HL-60 (cell line): ENCODE measurements at regions not wholly inside any gene's neighbourhood (a gene's known extent, or its start where the extent isn't known, plus 50 kb on each side); places are given as distances from the start of the nearest gene placed in this dataset.

Experiments used
- DNase-seq, 2 experiments: peaks; one replicate each; pipeline ENCODE4 v3.0.0-alpha.2; 2010 to 2020; ENCODE audit warnings: low read depth in 1 of 2, low spot score in 1 of 2
- H3K27ac ChIP-seq: fragments of 250-450 bp; sonication (Bioruptor Pico); replicated peaks from 2 replicates; pipeline ENCODE4 v1.5.1; 2020; ENCODE audit warnings: mild to moderate bottlenecking, moderate library complexity
- H3K27me3 ChIP-seq: fragments of 250-450 bp; sonication (Bioruptor Pico); 2 replicates; pipeline ENCODE4 v1.5.1; 2021; ENCODE audit warnings: mild to moderate bottlenecking, moderate library complexity; ENCODE audit not compliant: insufficient read depth, poor library complexity, severe bottlenecking
- H3K4me3 ChIP-seq: replicated peaks from 2 replicates; pipeline ENCODE4 v1.5.1; 2011; ENCODE audit warnings: mild to moderate bottlenecking, control low read depth, low read length; ENCODE audit not compliant: insufficient read depth
- GABPA ChIP-seq: IDR thresholded peaks from 2 replicates; pipeline ENCODE4 v1.6.1; 2012; ENCODE audit warnings: low read depth
- POLR2AphosphoS5 ChIP-seq: IDR thresholded peaks from 2 replicates; pipeline ENCODE4 v1.6.1; 2012; ENCODE audit warnings: low read depth
- SPI1 ChIP-seq: IDR thresholded peaks from 2 replicates; pipeline ENCODE4 v1.6.1; 2012; ENCODE audit warnings: low read depth, mild to moderate bottlenecking, borderline replicate concordance
- TF ChIP-seq, protein P1 (sequence below): IDR thresholded peaks from one replicate; pipeline ENCODE4 v1.5.1; 2011; ENCODE audit warnings: low read length, control low read depth, inconsistent platforms; ENCODE audit not compliant: insufficient read depth
- TF ChIP-seq, protein P2 (sequence below): IDR thresholded peaks from 2 replicates; pipeline ENCODE4 v1.6.1; 2012; ENCODE audit warnings: low read depth; ENCODE audit not compliant: insufficient replicate concordance

DNA sequence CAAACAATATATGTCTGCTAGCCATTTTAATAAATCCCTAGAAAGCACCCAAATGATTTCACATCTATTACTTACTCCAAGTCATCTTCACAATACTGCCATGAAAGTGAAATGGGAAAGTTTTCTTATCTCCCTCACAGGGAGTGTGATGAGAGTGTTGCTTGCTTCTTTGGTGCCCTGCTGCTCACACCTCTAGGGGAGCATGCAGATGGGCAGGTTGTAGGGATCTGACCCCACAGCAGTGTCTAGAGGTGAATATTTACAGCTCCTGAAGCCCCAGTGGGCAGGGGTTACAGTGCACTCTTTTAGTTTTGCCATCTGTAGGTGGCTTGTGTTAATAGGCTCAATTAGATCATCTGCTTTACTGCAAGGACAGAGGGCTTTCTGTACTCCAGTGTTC lies 173.2 kb downstream of the GABRG2 start:
- DNase-seq, result no peak
- no peak overlapping the region for H3K4me3 ChIP-seq
- TF ChIP-seq, protein P1, sequence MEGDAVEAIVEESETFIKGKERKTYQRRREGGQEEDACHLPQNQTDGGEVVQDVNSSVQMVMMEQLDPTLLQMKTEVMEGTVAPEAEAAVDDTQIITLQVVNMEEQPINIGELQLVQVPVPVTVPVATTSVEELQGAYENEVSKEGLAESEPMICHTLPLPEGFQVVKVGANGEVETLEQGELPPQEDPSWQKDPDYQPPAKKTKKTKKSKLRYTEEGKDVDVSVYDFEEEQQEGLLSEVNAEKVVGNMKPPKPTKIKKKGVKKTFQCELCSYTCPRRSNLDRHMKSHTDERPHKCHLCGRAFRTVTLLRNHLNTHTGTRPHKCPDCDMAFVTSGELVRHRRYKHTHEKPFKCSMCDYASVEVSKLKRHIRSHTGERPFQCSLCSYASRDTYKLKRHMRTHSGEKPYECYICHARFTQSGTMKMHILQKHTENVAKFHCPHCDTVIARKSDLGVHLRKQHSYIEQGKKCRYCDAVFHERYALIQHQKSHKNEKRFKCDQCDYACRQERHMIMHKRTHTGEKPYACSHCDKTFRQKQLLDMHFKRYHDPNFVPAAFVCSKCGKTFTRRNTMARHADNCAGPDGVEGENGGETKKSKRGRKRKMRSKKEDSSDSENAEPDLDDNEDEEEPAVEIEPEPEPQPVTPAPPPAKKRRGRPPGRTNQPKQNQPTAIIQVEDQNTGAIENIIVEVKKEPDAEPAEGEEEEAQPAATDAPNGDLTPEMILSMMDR, result no peak
- TF ChIP-seq GABPA (no peak), SPI1 (no peak), POLR2AphosphoS5 (no peak)
- TF ChIP-seq, protein P2, sequence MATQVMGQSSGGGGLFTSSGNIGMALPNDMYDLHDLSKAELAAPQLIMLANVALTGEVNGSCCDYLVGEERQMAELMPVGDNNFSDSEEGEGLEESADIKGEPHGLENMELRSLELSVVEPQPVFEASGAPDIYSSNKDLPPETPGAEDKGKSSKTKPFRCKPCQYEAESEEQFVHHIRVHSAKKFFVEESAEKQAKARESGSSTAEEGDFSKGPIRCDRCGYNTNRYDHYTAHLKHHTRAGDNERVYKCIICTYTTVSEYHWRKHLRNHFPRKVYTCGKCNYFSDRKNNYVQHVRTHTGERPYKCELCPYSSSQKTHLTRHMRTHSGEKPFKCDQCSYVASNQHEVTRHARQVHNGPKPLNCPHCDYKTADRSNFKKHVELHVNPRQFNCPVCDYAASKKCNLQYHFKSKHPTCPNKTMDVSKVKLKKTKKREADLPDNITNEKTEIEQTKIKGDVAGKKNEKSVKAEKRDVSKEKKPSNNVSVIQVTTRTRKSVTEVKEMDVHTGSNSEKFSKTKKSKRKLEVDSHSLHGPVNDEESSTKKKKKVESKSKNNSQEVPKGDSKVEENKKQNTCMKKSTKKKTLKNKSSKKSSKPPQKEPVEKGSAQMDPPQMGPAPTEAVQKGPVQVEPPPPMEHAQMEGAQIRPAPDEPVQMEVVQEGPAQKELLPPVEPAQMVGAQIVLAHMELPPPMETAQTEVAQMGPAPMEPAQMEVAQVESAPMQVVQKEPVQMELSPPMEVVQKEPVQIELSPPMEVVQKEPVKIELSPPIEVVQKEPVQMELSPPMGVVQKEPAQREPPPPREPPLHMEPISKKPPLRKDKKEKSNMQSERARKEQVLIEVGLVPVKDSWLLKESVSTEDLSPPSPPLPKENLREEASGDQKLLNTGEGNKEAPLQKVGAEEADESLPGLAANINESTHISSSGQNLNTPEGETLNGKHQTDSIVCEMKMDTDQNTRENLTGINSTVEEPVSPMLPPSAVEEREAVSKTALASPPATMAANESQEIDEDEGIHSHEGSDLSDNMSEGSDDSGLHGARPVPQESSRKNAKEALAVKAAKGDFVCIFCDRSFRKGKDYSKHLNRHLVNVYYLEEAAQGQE, result no peak
- no peaks in the 10 kb centered on the region for H3K27me3 ChIP-seq
- H3K27ac ChIP-seq, result no peak overlapping the region

DNA sequence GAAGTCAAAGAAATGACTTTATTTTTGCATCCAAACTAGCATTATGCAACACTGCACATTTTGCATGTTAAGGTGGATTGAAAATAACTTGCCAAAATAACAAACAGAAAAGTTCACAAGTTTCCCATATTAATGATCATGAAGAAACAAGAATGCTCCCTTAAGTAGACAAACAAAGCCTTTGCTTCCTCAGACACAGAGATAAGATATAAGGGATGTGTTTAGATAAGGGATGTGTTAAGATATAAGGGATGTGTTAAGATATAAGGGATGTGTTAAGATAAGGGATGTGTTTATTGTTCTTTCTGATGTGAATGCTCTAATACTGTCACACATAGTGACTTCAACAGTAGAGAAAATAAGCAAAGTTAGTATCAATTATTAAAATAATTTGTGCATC lies 174.8 kb downstream of the GABRG2 start:
- Histone ChIP-seq H3K4me3 (no peak overlapping the region), H3K27me3 (no peaks in the 10 kb centered on the region), H3K27ac (no peak overlapping the region)
- DNase-seq, result no peak
- TF ChIP-seq, protein P2, result no peak
- TF ChIP-seq GABPA, result no peak
- no peak for TF ChIP-seq POLR2AphosphoS5
- TF ChIP-seq, protein P1, result no peak
- TF ChIP-seq SPI1, result no peak

DNA sequence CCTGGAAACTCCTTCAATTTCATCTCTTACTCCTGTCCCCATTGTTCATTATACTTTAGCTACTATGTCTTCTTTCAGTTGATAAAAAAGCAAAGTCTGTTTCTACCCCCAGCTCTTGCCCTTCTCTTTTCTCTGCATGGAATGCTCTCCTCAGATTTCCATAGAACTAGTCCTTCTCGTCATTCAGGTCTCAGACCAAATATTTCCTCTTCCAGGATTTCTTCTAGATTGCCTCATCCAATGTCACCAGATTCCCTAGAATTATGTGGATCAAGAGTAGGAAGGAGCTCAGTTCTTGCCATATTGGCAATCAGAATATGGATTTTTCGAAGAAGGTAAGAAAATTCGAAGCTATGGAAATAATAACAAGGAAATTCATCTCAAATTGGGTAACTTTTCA lies 176.1 kb downstream of the GABRG2 start:
- TF ChIP-seq POLR2AphosphoS5 (no peak), SPI1 (no peak), GABPA (no peak)
- TF ChIP-seq, protein P2, result no peak
- TF ChIP-seq, protein P1, result no peak
- no peaks in the 10 kb centered on the region for H3K27me3 ChIP-seq
- H3K27ac ChIP-seq, result no peak overlapping the region
- DNase-seq, result no peak
- no peak overlapping the region for H3K4me3 ChIP-seq
